GM12864 (cell line): ENCODE measurements at regions not wholly inside any gene's neighbourhood (a gene's known extent, or its start where the extent isn't known, plus 50 kb on each side); places are given as distances from the start of the nearest gene placed in this dataset.

ENCODE experiments used
- DNase-seq: peaks from one replicate; pipeline ENCODE4 v3.0.0-alpha.2; 2011; ENCODE audit warnings: low read depth
- H3K4me3 ChIP-seq: 2 replicates; pipeline ENCODE4 v1.5.1; 2011; ENCODE audit warnings: mild to moderate bottlenecking, low read depth, low read length, control low read depth
- TF ChIP-seq, protein P1 (sequence below): IDR thresholded peaks from 2 replicates; pipeline ENCODE4 v1.5.1; 2011; ENCODE audit warnings: low read depth, mild to moderate bottlenecking, moderate library complexity, low read length, control low read depth, inconsistent platforms; ENCODE audit errors: missing control alignments

DNA sequence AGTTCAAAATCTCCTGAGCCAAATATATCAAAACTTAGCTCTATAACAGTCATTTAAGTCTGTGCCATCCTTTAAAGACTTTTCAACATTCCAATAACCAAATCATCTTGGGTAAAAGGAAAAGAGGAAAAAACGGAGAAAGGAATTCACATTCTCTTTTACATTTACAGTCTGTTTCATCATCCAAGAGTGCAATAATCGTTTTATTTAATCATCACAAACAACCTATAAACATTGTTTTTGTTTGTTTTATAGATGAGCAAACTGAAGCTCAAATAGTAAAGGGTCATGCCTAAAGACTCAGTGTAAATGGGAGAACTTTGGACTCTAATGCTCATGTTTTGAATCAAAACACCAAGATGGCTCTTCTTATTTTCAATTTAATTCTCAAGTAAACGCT, 252.3 kb downstream of the TOX3 start:
- TF ChIP-seq, protein P1, sequence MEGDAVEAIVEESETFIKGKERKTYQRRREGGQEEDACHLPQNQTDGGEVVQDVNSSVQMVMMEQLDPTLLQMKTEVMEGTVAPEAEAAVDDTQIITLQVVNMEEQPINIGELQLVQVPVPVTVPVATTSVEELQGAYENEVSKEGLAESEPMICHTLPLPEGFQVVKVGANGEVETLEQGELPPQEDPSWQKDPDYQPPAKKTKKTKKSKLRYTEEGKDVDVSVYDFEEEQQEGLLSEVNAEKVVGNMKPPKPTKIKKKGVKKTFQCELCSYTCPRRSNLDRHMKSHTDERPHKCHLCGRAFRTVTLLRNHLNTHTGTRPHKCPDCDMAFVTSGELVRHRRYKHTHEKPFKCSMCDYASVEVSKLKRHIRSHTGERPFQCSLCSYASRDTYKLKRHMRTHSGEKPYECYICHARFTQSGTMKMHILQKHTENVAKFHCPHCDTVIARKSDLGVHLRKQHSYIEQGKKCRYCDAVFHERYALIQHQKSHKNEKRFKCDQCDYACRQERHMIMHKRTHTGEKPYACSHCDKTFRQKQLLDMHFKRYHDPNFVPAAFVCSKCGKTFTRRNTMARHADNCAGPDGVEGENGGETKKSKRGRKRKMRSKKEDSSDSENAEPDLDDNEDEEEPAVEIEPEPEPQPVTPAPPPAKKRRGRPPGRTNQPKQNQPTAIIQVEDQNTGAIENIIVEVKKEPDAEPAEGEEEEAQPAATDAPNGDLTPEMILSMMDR = no peak
- H3K4me3 ChIP-seq = no peak overlapping the region
- DNase-seq = no peak

DNA sequence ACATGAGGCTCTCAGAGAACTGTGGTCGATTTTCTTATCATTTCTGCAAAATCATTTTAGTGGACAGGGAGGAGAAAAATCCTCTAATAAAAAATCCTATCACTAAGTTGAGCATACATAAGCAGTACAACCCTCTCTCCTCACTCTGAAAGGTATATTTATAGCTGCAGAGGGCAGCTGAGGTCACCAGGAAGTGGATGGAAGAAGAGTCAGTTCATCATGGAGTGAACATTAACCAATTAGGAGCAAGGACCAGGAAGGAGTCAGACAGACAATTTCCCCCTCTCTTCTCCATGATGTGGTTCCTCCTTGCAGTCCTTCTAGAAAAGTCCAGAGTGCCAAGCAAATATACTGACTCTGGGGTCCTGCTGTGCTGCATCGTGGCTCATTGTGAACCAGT, 253.7 kb downstream of the TOX3 start:
- DNase-seq = no peak

DNA sequence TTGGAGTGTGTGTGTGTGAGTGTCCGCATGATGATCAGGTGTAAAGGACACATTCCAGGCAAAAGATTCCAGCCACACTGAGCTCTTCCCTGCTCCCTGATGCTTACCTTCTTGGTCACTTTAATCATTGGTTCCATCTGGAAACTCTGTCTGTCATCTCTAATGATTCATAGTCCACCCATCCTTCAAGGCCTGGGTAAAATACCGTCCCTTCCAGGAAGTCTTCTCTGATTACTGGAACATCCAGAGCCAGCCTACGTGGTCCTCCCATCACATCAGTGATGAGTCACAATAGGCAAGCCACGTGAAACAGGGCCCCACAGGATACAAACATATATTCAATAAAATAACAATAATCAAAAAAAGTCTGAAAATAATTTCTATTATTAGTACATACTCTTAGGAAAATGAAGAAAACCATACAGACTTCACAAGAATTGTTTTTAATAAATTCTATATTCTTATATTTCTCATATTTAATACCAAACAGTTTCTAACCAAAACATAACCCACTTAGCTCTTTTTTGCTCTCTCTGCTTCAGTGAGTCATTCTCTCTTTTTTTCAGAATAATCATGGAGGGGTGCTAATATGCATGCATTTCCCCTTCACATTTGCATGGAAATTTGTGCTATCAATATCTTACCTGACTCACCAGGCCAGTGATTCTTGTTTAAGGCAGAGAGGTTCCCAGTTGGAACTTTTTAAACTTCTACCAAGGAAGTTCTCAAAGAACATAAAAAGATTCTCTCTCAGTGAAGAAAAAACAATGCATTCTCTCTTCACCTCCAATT, 263.2 kb downstream of the TOX3 start:
- TF ChIP-seq, protein P1 = no peak
- no peak for DNase-seq
- no peak overlapping the region for H3K4me3 ChIP-seq

More for the DNA sequence above, 253.7 kb downstream of the TOX3 start:
- TF ChIP-seq, protein P1 = no peak
- no peak overlapping the region for H3K4me3 ChIP-seq

DNA sequence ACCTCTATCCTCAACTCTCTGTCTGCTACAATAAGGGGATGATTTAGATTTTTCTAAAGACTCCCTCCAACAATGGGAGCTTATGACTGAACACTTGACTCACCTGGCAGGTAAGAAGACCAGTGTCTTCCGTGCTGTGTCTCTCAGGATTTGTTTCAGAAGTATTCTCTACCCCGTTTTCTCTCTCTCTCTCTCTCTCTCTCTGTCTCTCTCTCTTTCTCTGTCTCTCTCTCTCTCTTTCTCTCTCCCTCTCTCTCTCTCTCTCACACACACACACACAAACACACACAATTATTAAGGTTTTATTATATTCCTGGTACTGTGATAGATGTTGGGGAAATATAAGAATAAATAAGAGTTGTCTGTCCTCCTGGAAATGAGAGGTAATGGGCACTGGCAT, 263.9 kb downstream of the TOX3 start:
- DNase-seq = no peak
- no peak overlapping the region for H3K4me3 ChIP-seq
- TF ChIP-seq, protein P1 = no peak

DNA sequence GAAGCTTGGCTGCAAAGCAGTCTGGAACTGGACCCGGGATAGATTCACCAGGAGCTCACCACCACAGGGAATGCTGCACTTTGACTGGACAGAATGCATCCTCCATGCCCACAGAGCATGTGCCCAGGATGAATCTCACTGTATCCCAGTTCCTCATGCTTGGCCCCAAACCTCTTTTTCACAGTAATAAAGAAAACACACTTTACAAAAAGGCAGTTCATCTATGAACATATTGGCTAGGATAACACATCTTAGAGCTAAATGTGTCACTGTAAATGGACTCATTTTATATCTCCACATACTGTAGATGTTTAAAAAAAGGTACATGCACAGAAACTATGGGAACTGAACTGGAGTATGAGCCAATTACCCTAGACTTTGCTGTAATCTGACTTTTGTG, 266.9 kb downstream of the TOX3 start:
- TF ChIP-seq, protein P1 = no peak
- no peak overlapping the region for H3K4me3 ChIP-seq
- DNase-seq = no peak

DNA sequence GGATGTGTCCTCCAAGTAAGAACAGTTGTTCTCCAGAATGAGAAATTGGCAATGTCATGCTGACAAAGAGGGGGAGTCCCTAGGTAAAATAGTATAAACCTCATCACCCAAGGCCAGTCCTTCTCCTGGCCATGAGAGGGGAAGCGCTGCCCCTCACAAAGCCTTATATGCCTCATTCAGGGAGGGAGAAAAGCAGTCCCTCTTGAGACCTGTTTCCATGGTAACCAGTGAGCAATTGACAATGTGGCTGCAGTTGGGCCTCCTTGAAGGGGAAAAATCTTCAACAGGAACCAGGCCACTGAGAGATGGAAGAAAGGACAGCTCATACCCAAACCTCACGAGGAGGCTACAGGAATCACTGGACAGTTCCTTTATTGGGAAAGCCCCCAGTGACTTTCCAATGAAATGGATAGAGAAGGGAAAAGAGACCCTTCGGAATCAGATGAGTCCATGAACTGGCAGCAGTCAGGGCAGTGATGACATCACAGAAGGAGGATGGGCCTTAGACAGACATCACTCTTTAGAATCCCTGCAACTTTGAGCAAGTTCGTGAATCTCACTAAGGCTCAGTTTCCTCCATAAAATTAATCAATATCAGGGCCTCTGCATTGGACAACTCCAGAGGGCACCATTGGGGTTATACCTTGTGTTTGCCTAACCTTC, 275.7 kb downstream of the TOX3 start:
- TF ChIP-seq, protein P1 = no peak
- no peak overlapping the region for H3K4me3 ChIP-seq
- DNase-seq = no peak
